Activated T-helper 17 cell treated with anti-CD3 and anti-CD28 coated beads, Interleukin-2, amount 50 U/mL, for 72 hours (primary cell): ENCODE measurements at regions not wholly inside any gene's neighbourhood (a gene's known extent, or its start where the extent isn't known, plus 50 kb on each side); places are given as distances from the start of the nearest gene placed in this dataset.

Experiments
- ATAC-seq: fragments of 150-1000 bp; cut with Tn5 transposase; replicated peaks from 2 replicates; pipeline ENCODE4 v1.10.0; 2021; ENCODE audit warnings: mild to moderate bottlenecking, moderate library complexity
- H3K27ac Mint-ChIP-seq: one replicate; pipeline ENCODE4 v1.8.0; 2022; ENCODE audit warnings: mixed read lengths
- H3K27me3 Mint-ChIP-seq: one replicate; pipeline ENCODE4 v1.8.0; 2022; ENCODE audit warnings: mixed read lengths
- H3K36me3 Mint-ChIP-seq: one replicate; pipeline ENCODE4 v1.8.0; 2022; ENCODE audit warnings: low read depth, mild to moderate bottlenecking, mixed read lengths
- H3K4me1 Mint-ChIP-seq: one replicate; pipeline ENCODE4 v1.8.0; 2022; ENCODE audit warnings: mixed read lengths
- H3K4me3 Mint-ChIP-seq: one replicate; pipeline ENCODE4 v1.8.0; 2022; ENCODE audit warnings: mild to moderate bottlenecking, mixed read lengths
- H3K9me3 Mint-ChIP-seq: one replicate; pipeline ENCODE4 v1.8.0; 2022; ENCODE audit warnings: mixed read lengths

DNA sequence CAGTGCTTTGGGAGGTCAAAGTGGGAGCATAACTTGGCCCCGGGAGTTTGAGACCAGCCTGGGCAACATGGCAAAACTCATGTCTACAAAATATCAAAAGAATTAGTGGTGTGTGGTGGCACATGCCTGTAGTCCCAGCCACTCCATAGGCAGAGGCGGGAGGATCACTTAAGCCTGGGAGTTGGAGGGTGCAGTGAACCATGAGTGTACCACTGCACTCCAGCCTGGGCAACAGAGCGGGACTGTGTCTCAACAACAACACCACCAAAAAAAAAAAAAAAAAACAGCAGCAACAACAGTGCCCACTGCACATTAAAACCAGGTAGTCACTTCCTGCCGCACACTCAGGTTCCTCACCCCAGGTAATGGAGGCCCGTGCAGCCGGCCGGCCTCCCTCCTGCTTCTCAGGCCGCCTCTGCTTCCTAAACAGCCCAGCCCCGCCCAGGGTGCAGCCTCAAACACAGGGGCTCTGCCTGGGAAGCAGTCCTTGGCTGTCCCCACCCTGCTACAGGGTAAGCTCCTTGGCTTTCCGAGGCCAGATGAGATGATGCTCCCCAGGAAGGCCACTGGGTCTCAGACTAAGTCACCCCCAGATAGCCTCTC lies 318.3 kb downstream of the SHANK2 start:
- no peak overlapping the region for H3K4me3 Mint-ChIP-seq
- no peaks in the 10 kb centered on the region for H3K36me3 Mint-ChIP-seq
- H3K4me1 Mint-ChIP-seq = no peaks in the 10 kb centered on the region
- no peak overlapping the region for H3K27ac Mint-ChIP-seq
- ATAC-seq = no peak
- peaks cover 4% of the 10 kb centered on the region for H3K9me3 Mint-ChIP-seq
- peaks cover 11% of the 10 kb centered on the region for H3K27me3 Mint-ChIP-seq

DNA sequence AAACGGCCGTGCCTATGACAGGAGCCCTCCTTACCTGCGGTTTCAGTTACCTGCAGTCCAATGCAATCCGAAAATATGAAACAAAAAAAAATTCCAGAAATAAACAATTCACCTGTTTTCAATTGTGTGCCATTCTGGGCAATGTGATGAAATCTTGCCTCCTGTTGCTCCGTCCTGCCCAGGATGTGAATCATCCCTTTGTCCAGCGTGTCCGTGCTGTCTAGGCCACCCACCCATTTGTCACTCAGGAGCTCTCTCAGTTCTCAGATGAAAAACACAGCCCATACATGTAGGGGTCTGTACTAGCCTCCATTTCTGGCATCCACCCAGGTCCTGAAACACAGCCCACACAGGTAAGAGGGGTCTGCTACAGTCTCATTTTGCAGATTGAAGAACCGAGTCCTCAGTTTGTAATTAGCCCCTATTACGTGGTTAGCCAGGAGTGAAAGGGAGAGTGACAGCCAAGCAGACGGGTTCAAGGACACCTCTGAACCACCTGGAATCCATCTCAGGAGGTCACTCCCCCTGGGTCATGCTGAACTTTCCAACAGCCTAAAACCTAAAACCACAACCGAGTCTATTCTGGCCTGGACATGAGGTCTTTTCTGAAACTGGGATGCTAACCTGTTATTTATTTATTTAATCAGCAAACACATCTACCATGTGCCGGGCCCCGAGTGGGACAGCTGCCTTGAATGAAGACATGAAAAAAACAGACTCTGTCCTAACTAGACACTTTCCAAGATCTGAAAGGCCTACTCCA lies 317.2 kb downstream of the SHANK2 start:
- Mint-ChIP-seq H3K36me3 (no peaks in the 10 kb centered on the region), H3K27ac (no peak overlapping the region), H3K27me3 (peaks cover 6% of the 10 kb centered on the region), H3K4me3 (no peak overlapping the region), H3K9me3 (peaks cover 4% of the 10 kb centered on the region), H3K4me1 (no peaks in the 10 kb centered on the region)
- no peak for ATAC-seq

- Mint-ChIP-seq H3K27ac (no peak overlapping the region), H3K4me3 (no peak overlapping the region), H3K36me3 (no peaks in the 10 kb centered on the region), H3K4me1 (no peaks in the 10 kb centered on the region), H3K9me3 (peaks cover 24% of the 10 kb centered on the region), H3K27me3 (peaks cover 10% of the 10 kb centered on the region)
- ATAC-seq = no peak
Measured at GRCh38 chr11:70942593-70942992, 309.8 kb downstream of the SHANK2 start.

DNA sequence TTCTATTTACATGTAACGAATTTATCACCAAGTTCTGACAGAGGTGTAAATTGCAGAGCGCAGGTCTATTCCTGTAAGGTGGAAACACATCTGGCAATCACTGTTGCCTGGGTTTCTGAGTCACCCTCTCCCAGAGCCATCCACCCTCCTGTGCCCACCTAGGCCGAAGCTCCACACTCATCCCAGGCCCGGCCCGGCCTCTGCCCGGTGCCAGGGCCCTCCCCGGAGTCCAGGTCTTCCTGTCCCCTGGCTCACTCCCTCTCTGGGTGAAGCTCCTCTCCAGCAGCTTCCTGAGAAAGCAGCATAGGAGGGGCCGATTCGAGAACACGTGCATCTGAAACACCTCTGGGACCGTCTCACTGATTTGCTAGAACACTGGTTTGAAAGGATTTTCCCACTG lies 308.2 kb downstream of the SHANK2 start:
- Mint-ChIP-seq H3K4me1 (no peaks in the 10 kb centered on the region), H3K4me3 (no peak overlapping the region), H3K36me3 (no peaks in the 10 kb centered on the region), H3K27me3 (peaks cover 13% of the 10 kb centered on the region), H3K27ac (no peak overlapping the region), H3K9me3 (peaks cover 24% of the 10 kb centered on the region)
- no peak for ATAC-seq

DNA sequence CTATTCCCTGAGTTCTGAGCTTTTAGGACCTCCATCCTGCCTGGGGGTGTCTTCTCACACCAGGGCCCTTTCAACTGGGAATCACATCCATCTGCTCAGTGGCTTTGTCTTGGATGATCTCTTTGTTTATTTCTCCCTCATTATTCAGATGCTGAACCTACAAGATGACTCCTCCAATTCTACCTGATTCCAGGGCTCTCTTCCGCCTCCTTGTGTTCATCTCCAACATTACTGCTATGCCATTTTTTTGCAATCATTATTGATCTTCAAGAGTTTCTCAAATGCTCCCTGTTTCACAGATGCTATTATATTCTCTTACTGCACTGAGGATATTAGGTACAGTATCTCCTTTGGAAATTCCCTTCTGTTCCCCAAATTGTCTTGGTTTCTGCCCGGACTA lies 307.7 kb downstream of the SHANK2 start:
- Mint-ChIP-seq H3K4me3 (no peak overlapping the region), H3K36me3 (no peaks in the 10 kb centered on the region), H3K4me1 (no peaks in the 10 kb centered on the region), H3K27ac (no peak overlapping the region), H3K9me3 (peaks cover 24% of the 10 kb centered on the region), H3K27me3 (peaks cover 13% of the 10 kb centered on the region)
- no peak for ATAC-seq

DNA sequence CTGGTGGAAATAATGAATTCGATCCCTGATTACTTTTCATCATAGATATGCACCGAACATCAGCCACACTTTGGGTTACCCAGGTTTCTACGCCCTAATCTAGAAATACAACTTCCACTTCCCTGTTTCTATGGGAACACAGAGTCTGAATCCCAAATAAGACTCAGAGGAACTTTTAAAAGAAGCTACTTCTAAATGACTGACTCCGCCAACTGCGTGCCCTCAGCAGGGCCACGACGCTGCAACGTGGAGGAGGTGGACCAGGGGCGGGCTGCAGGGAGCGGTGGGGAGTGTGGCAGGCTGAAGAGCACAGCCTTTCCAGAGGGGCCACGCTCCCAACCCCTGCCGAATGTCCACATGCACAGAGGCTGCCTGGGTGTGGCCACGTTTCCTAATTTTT lies 304.0 kb downstream of the SHANK2 start:
- no peak overlapping the region for H3K4me3 Mint-ChIP-seq
- H3K9me3 Mint-ChIP-seq = peaks cover 13% of the 10 kb centered on the region
- H3K4me1 Mint-ChIP-seq = no peaks in the 10 kb centered on the region
- no peak overlapping the region for H3K27ac Mint-ChIP-seq
- peaks cover 13% of the 10 kb centered on the region for H3K27me3 Mint-ChIP-seq
- H3K36me3 Mint-ChIP-seq = no peaks in the 10 kb centered on the region
- ATAC-seq = no peak

DNA sequence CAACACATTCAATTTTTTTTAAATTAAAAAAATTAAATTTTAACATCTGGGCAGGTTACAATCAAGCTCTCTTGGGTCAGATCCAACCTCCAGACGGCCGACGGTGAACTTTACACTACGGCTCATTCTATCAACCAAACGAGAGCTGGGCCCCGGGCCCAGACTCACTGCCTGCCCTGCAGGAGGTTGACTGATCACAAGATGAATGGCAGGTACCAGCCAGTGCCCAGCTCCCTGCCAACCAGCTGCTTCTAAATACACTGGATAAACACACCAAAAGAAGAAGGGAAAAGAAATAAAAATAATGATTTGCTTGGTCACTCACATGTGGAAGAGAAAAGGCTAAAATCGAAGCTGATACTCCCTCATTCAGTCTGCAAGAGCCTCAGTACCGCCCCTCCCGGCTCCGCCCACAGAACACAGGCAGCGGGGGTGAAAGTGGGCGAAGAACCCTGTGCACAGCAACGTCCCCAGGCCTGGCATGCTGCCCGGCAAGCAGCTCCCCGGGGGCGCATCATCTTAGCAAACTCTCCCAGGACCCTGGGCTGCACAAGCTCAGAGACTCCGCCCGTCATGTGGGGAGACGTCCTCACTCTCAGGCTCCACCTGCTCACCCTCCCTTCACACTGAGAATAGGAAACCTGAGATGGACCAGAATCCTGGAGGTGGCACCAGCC lies 303.4 kb downstream of the SHANK2 start:
- Mint-ChIP-seq H3K36me3 (no peaks in the 10 kb centered on the region), H3K9me3 (peaks cover 13% of the 10 kb centered on the region), H3K27ac (no peak overlapping the region), H3K4me1 (no peaks in the 10 kb centered on the region), H3K27me3 (peaks cover 16% of the 10 kb centered on the region), H3K4me3 (no peak overlapping the region)
- ATAC-seq = no peak

GRCh38 chr11:70951139-70951804 lies 301.1 kb downstream of the SHANK2 start:
- no peaks in the 10 kb centered on the region for H3K36me3 Mint-ChIP-seq
- ATAC-seq = no peak
- H3K4me3 Mint-ChIP-seq = no peak overlapping the region
- H3K27me3 Mint-ChIP-seq = peaks cover 10% of the 10 kb centered on the region
- H3K9me3 Mint-ChIP-seq = peaks cover 6% of the 10 kb centered on the region
- H3K4me1 Mint-ChIP-seq = no peaks in the 10 kb centered on the region
- H3K27ac Mint-ChIP-seq = no peak overlapping the region

DNA sequence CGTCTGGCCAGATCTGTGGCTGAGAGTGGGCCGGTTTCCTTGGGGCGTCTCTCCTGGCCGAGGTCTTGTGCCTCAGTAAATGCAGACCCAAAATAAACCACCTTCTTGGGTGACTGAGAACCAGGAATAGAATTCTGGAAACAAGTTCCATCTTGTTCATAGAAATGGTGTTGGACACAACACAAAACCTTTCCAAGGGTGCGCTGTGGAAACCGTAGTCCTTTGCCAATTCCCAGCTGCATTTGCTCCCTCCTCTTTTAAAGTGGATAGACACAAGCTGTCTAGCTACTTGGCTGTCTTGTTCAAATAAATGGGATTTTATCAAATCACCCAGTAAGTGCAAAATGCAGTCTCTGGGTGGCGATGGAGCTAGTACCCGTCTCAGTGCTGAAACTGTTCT lies 300.2 kb downstream of the SHANK2 start:
- Mint-ChIP-seq H3K36me3 (no peaks in the 10 kb centered on the region), H3K27ac (no peak overlapping the region), H3K9me3 (peaks cover 6% of the 10 kb centered on the region), H3K4me3 (no peak overlapping the region), H3K4me1 (no peaks in the 10 kb centered on the region), H3K27me3 (peaks cover 6% of the 10 kb centered on the region)
- no peak for ATAC-seq

DNA sequence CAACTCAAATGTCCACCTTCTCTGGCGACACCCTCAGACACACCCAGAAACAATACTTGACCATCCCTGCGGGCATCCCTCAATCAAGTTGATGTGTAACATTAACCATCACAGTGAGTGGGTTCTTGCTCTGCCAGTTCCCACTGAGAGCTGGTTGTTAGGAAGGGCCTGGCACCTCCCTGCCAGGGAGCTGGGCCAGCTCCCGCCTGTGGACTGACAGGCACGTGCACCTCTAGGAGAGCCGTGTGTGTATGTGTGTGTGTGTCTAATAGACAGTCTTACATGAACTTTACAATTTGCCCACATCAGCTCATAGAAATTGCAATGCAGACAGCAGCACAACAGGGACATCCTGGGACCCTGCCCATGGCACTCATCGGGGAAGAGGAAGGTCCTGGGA lies 298.7 kb downstream of the SHANK2 start:
- Mint-ChIP-seq H3K27me3 (peaks cover 3% of the 10 kb centered on the region), H3K9me3 (peaks cover 6% of the 10 kb centered on the region), H3K4me3 (no peak overlapping the region), H3K36me3 (no peaks in the 10 kb centered on the region), H3K27ac (no peak overlapping the region), H3K4me1 (no peaks in the 10 kb centered on the region)
- ATAC-seq = no peak

DNA sequence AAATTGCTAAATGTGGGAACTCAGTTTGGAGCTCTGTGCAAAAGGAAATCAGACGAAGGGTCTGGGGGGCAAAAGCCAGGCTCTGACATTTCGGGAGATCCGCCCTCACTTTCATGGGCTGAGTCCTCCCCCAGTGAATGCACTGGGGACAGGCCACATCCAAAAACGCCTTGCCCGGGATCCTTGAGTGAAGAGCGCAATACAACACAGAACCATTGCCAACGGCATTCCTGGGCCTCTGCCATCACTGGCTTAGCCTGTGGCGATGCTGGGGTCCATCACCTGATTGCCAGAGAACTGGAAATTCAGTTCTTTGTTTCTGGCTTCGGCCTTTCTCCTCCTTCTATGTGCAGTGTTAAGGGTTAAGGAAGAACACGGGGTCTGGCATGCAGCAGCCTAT lies 297.9 kb downstream of the SHANK2 start:
- Mint-ChIP-seq H3K27ac (no peak overlapping the region), H3K9me3 (peaks cover 6% of the 10 kb centered on the region), H3K4me1 (no peaks in the 10 kb centered on the region), H3K36me3 (no peaks in the 10 kb centered on the region), H3K27me3 (peaks cover 3% of the 10 kb centered on the region), H3K4me3 (no peak overlapping the region)
- no peak for ATAC-seq
